ENCODE measurements at regions not wholly inside any gene's neighbourhood (a gene's known extent, or its start where the extent isn't known, plus 50 kb on each side); places are given as distances from the start of the nearest gene placed in this dataset.
A peak's percentile ranks its signal among the peaks of the same experiment; 100 is the strongest.

DNA sequence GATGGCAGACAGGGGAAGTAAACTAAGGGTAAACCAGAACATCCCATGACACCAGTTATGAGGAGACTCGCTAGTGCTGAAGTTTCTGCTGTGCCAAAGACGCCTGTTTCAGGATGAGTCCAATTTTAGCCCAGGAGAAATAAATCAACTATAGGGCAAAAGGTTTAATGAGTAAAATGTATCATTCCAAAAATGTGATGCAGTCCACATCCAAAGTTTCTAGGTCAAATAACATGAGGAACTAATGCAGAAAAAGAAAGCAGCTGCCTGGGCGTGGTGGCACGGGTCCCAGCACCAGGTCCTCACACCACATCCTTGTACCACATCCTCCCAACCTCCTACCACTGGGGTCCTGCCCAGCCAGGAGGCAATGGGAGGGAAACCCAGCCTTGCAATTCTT lies 126.9 kb upstream of the CTAGE1 start:
- no peak for DNase-seq (ENCODE audit: low read depth)

DNA sequence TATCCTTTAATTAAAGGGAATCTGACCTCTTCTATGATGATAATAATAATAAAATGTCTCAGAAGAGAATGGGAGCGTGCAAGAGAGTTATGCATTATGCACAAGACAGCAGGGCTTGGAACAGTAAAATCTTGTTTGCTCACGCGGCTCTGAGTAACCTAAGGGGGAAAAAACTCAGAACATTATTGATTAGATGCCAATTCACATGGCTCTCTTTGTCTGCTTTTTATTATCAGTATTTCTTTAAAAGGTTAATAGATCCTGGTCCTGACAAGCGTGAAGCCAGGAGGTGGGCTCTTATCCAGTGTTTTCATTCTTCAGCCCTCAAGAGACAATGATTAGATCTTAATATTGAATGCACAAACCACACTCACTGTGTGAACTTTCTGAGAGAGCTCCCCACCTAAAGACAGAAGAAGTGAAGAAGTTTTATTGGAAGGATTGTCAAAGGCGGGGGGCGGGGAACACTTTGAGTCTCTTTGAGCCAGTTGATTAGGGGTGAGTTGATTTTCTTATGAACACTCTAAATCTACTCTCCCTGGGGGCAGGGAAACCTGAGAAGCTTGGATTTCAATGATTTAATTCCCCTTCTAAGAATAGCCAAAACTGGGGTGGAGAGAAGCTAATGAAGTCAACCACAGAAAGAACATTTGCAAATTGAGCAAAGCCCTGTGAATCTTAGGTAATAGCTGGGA lies 127.5 kb upstream of the CTAGE1 start:
- peak; percentile 56 for DNase-seq (ENCODE audit: low read depth)

DNA sequence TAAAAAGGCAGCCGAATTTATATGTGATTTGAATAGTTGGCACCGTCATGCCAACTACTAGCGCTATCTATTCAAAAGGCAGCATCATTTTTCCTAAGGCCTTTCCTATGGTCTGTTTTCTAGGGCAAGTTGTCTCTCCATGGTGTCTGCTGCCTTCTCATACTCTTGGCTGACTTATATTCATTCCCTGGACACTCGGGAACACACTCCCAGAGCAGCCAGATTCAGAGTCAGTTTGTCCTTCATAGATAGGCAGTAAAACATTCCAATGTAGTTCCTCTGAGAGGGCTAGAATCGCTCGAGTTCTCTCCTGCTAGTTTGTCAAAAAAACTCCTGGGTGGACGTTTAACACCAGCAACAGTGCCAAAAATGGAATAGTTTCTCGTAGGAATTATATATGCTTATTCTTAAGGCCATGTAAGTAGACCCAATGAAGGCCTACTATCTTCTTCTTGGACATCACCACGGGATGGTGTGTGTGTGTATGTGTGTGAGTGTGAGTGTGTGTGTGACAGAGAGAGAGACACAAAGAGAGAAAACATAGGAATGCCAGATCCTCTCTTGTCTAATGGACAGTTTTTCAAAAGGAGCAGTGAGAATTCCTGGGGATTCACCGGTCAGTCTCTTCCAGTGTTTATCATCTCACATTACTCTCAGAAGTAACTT lies 129.3 kb upstream of the CTAGE1 start:
- no peak for DNase-seq (ENCODE audit: low read depth)

GRCh38 chr18:22547807-22548561 lies 130.3 kb upstream of the CTAGE1 start:
- DNase-seq (ENCODE audit: low read depth) = peak; percentile 74

DNA sequence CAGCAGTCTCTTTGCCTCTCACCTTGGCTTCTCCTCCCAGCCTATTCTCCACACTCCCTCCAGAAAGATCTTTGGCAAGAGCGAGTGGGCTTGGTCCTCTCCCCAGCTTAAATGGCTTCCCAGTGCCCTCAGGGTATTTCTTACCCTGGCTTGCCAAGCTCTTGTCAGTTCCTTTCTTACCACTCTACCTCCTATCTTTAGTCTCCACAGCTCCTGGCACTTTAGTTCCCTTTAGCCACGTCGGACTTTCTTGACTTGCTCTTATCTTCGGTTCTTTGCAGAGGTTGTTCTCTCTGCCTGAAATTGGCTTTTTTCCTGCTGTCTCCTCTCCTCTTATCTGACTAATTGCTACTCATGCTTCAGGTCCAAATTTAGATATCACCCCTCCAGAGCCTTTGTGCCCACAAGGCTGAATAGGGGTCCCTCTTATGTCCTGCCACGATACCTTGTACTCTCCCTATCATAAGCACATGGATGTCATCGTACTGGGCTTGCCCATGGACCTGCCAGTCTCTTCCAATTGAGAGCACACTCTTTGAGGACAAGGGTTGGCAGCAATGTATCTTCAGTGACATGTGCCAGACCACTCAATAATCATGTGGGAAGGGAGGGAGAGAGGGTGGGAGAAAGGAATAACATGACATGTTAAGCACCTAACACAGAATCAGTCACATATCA lies 131.7 kb upstream of the CTAGE1 start:
- DNase-seq (ENCODE audit: low read depth) = no peak

DNA sequence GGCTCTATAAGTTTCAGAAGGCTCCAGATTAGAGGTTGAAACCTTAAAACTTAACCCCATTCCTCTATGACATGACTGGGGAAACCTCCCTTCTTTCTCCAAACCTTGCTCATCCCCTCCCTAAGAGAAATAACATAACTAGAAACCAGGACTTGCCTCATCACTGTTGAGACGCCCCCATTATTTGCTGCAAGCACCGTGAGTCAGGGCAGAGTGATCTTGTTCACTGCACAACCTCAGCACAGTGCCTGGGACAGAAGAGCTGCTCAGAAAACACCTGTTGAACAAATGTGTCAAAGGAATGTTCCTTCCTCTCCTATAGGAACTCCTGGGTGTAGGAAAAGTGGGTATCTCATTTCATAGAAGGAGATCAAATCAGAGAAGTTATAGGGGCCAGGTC lies 132.7 kb upstream of the CTAGE1 start:
- DNase-seq (ENCODE audit: low read depth) = no peak

GRCh38 chr18:22550861-22551260 lies 133.1 kb upstream of the CTAGE1 start:
- DNase-seq (ENCODE audit: low read depth) = no peak

DNA sequence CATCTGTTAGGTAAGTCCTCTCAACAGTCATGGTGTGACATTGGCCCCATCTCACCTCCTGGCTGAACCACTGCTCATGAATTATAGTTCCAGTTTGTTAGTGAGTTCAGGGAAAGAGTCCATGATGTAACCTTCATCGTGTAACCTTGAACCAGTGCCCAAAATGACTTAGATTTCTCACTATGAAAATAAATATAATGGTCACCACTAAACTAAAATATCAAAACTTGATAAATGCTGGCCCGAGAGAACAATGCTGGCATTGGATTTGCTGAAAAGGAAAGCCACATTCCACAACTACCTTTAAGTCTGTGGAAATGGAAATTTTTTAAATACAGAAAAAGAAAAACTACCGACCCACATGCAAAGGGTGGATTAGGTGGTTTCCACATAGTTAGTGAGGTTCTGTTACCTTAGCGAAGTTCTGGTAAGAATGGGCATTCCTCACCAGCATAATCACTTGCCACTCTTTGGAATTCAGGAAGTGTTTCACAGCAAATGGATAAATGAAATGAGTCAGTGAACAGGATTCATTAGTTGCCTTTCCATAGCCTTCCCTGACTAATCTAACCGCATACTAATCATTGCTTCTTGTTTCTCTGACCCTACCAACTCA lies 133.9 kb upstream of the CTAGE1 start:
- peak; percentile 99 for DNase-seq (ENCODE audit: low read depth)

GRCh38 chr18:22552254-22552653 lies 134.5 kb upstream of the CTAGE1 start:
- DNase-seq (ENCODE audit: low read depth) = peak; percentile 86

- no peak for DNase-seq (ENCODE audit: low read depth)
Observed at GRCh38 chr18:22552899-22553460, 135.3 kb upstream of the CTAGE1 start.

- peak; percentile 93 for DNase-seq (ENCODE audit: low read depth)
Observed at GRCh38 chr18:22556222-22557167, 138.8 kb upstream of the CTAGE1 start.

- DNase-seq (ENCODE audit: low read depth) = peak; percentile 55
Observed at GRCh38 chr18:22557168-22557941, 139.6 kb upstream of the CTAGE1 start.

DNA sequence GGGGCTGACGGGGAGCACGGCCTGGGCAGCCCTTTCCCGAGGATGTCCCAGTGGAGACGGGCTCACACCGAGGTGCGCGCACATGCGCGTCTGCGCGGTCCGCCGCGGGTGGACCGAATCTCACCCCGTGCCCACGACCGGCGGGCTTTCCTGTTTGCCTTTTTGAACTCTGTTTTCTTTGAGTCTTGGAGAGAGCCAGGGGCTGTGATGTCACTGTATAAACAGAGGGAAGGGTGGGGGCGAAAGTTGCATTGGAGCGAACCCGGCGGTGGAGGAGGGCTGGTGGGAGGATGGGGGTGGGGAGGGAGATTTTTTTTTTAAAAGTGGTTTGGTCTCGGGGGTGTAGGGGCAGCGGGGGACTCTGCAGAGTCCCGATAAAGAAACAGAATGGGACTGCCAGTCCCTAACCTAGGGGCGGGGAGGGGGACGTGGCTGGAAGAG lies 141.2 kb upstream of the CTAGE1 start:
- peak; percentile 79 for DNase-seq (ENCODE audit: low read depth)

GRCh38 chr18:22559414-22560274 lies 141.9 kb upstream of the CTAGE1 start:
- peak; percentile 80 for DNase-seq (ENCODE audit: low read depth)

GRCh38 chr18:22560275-22560610 lies 142.5 kb upstream of the CTAGE1 start:
- DNase-seq (ENCODE audit: low read depth) = no peak

DNA sequence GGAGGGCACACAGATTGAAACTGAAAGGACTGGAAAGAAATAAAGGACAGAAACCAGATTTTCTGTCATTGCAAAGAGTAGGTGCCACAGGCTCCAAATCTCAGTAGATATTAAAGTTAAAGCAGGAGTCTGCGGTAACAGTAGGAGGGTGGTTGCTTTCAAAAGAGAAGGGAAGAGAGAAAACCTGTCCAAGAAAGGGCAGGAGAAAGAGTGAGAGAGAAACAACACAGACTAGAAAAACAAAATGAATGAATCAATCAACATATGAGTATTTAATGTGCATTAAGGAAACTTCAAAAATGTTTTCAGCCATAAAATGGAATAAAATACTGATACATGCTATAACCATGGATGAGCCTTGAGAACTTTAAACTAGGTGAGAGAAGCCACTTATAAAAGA lies 143.1 kb upstream of the CTAGE1 start:
- DNase-seq (ENCODE audit: low read depth) = no peak

GRCh38 chr18:22563164-22563583 lies 145.5 kb upstream of the CTAGE1 start:
- DNase-seq (ENCODE audit: low read depth) = peak; percentile 90

- peak; percentile 72 for DNase-seq (ENCODE audit: low read depth)
Observed at GRCh38 chr18:22564036-22564435, 146.3 kb upstream of the CTAGE1 start.

Measured in M059J (cell line).